ENCODE measurements at regions not wholly inside any gene's neighbourhood (a gene's known extent, or its start where the extent isn't known, plus 50 kb on each side); places are given as distances from the start of the nearest gene placed in this dataset.
"Not testable (repeated sequence)": the region's sequence is repeated elsewhere in the genome, so short reads cannot be mapped to it uniquely, and the experiment has no call there.

DNA sequence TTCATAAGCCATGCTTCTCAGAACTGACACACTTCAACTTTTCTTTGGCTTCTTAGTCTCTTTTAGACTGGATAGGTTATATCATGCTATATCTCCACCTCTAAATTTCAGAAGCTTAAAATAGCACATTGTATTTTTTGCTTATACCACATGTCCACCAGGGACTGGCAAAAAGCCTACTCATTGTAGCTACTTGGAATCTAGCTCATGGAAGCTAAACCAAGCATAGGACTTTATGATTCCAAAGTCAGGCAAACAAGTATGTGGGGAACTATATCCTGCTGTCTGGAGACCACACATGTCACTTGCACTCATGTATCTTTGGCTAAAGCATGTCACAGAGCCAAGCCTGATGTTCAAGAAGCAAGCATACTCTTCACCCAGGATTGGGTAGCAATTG, 245.0 kb upstream of the RASGRP1 start:
- DNase-seq (ENCODE audit: low read depth), result peak; percentile 45

GRCh38 chr15:38810686-38811085, 246.1 kb upstream of the RASGRP1 start:
- DNase-seq (ENCODE audit: low read depth), result no peak

DNA sequence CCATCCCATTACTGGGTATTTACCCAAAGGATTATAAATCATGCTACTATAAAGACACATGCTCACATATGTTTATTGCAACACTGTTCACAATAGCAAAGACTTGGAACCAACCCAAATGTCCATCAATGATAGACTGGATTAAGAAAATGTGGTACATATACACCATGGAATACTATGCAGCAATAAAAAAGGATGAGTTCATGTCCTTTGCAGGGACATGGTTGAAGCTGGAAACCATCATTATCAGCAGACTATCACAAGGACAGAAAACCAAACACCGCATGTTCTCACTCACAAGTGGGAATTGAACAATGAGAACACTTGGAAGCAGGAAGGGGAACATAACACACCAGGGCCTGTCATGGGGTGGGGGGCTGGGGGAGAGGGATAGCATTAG, 249.6 kb upstream of the RASGRP1 start:
- DNase-seq (ENCODE audit: low read depth), result not testable (repeated sequence)

DNA sequence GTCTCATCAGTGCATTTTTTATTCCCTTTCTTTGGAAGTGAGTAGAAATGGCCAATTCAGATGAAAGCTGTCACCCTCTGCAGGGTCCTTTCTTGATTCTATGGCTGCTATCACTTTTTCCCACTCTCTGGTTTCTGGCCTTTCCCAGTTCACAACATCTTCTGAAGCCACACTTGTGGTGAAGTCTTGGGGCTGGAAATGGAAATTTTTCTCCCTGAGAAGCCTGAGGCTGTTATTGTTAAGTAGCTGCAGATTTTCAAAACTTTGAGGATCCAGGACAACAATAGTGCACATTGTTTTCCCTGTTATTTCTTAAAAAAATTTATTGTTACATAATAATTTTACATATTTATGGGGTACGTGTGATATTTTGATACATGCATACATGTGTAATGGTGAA, 250.3 kb upstream of the RASGRP1 start:
- DNase-seq (ENCODE audit: low read depth), result peak; percentile 78

DNA sequence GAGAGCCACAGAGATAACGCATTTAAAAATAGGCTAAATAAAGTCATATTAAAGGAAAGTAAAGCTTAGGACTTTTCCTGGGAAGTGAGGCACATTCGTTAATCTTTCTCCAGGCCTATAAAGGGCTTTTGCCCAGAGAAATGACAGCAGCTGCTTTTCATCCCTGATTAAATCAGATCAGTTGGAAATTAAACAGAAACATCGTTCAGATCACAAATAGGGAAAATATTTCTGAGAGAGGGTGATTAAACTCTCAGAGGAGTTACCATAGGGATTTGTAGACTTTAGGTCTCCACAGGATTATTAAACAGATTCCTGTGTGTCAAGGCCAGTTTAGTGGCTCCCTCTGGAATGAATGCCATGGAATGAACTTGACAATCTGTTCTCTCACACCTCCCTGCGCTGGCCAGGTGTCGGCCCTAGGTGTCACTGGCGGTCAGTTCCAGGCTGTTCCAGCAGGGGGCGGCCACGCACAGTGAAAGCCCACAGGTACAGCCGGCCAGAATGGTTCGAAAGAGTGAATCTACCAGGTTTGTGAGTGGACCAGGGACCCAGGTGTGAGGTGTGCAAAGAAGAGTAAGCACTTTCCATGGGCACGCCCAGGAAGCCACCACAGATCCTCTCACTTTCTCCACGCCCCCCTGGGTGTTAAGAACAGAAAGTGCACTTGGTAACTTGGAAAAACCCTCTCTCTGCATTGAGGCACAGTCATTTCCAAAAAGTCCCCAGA, 253.0 kb upstream of the RASGRP1 start:
- DNase-seq (ENCODE audit: low read depth), result peak; percentile 69

DNA sequence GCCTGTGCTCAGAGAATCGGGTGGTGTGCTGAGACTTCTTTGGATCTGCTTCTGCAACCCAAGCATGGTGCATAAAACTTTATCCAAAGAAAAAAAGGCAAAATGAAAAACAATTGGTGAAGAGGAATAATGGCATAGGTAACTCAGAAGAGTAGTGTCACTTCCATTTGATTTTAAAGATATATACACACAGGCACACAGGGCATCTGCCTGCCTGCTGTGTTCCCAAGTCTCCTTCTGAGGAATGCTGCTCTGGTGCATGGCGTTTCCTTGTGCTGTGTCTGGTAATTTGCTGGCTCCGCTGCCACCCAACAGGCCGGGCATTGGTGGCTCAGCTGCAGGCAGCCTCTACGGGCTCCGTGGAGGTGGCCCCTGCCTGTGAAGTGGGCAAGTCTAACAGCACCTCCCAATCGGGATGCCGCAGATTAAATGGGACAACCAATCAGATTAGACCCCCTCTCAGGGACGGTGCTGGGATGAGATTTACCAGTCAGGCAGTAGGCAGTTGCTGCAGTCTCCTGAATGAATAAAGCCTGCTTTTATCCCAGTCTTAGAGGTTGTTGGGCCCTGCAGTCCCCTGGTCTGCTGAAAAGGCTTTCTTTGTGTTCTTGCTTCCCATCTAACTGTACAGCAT, 253.7 kb upstream of the RASGRP1 start:
- DNase-seq (ENCODE audit: low read depth), result peak; percentile 68

DNA sequence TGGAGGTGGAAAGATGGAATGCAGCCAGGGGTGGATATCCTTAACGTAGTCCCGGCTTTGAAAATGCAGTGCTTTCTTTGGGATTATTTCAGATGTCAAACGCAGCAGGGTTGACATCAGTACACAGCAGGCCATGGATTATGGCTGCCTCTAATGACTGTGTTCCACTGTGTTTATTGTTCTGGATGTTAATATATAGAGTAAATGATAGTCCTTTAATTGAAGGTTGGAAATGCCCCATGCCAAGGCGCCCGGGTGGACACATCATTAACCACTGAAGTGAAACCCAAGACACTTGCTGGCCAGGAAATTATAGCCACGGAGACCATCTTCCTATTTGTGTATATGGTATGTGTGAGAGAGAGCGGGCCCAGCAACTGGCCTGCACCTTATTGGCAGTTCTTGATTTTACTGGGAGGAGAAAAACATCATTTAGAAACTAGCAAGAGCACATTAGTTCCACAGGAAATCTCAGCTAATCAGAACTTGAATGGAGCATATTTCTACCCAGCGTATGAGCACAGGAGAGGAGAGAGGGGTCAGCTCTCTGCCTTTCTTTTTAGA, 254.9 kb upstream of the RASGRP1 start:
- no peak for DNase-seq (ENCODE audit: low read depth)

DNA sequence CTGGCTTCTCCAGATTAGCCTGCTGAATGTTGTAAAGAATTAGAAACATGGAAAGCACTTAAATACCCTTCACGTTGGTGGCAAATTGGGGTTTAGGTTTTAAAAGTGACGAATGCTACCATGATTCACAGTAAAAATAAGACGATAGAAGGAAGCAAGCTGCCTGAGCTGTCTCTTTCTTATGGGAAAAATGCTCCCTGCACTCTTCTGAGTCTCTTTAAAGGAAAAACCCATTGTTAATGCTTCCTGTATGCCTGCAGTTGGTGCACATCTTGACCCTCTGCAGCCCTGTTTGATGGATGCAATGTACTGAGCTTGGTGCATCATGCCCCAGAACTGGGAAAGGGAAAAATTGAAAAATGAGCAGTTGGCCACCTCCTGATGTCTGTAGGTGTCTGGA, 258.6 kb upstream of the RASGRP1 start:
- DNase-seq (ENCODE audit: low read depth), result no peak

DNA sequence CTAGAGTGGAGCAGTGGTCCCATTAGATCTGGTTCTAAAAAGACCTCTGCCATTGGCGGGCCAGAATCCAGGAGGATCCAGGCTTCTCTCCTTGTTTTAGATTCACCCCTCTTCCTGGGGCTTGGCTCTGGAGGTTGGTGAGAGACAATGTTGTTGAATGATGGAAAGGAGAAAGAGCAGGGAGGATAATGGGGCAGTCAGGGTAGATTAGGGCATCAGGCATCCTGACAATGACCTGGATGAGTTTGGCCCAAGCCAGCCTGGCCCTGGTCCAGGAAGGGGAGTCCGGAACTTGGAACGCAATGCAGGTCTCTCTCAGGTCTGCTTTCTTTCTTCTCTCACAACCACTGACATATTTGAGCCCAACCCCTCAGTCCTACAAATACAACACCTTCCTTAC, 260.1 kb upstream of the RASGRP1 start:
- no peak for DNase-seq (ENCODE audit: low read depth)

GRCh38 chr15:38826880-38827279, 262.3 kb upstream of the RASGRP1 start:
- DNase-seq (ENCODE audit: low read depth), result no peak

GRCh38 chr15:38828031-38828532, 263.5 kb upstream of the RASGRP1 start:
- DNase-seq (ENCODE audit: low read depth), result peak; percentile 63

DNA sequence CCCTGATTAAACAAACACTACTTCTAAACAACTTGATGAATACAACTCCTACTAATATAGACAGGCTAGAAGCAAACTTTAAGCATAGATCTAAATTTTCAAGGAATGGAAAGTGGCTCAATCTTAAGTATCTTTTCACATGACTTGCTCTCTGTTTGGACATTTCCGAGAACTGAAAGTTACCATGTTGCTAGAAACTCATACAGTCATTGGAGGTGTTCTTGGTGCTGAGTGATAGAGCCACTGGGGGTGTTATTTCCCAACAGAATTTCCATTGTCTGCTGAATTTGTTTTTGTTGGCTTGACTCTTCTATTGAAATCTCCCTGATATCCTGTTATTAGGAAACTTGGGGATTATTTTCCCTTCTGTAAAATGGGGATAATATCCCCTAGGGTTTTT, 264.5 kb upstream of the RASGRP1 start:
- DNase-seq (ENCODE audit: low read depth), result no peak

DNA sequence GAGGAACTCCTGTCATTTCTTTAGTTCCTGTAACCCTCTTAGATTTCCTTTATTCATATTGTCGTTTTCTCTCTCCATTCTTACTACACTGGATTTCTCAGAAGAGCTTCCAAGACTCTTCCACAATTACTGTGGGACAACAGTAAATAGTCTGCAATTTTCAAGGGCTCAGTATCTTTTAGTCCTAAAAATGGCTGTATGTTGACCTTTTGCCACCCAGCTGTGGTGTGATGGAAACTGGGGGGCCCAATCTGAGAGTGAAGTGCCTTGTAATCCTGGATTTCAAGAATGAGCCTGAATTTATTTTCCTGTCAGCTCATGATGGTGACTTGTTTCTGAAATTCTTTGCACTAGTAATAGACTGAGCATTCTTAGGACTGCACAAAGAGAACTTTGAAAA, 277.6 kb upstream of the RASGRP1 start:
- DNase-seq (ENCODE audit: low read depth), result no peak

GRCh38 chr15:38843051-38843501, 278.5 kb upstream of the RASGRP1 start:
- peak; percentile 32 for DNase-seq (ENCODE audit: low read depth)

GRCh38 chr15:38843736-38844590, 279.3 kb upstream of the RASGRP1 start:
- peak; percentile 60 for DNase-seq (ENCODE audit: low read depth)

DNA sequence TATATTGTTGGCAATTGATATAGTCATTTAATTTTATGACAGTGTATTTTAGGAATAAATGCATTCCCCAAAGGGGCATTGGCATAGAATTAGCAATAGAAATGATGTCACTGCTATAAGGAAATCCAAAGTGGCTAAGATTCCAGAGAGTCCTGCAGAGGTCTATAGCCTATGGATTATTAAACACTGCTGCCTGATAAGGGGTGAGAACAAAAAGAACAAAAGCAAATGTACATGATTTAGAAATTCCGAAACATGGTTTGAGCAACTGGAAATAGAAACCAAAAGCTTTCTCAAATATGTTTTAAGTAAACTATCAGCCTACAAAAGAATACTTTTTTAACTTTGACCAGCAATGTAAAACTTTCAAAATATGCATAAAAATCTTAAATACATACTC, 280.1 kb upstream of the RASGRP1 start:
- no peak for DNase-seq (ENCODE audit: low read depth)

GRCh38 chr15:38846346-38846745, 281.7 kb upstream of the RASGRP1 start:
- DNase-seq (ENCODE audit: low read depth), result peak; percentile 37

DNA sequence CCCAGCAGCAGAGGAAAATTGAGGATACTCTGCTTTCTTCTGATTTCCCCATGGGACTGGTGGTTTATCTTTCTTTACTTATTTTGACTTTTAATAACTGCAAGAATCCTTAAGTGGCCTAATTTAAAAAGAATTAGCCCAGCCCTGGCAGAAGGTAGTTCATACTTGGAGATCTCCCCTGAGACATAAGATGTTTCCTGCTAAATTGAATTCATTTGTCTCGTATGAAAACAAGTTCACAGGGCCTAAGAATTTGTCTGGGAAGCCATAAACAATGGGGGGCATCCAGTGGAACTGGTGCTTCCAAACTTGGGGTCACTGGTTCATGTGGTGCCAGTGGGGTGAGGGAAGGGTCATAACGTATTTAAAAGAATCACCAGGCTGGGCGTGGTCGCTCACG, 283.1 kb upstream of the RASGRP1 start:
- DNase-seq (ENCODE audit: low read depth), result no peak

- no peak for DNase-seq (ENCODE audit: low read depth)
These were observed 284.4 kb upstream of the RASGRP1 start for GRCh38 chr15:38849046-38849445.

- not testable (repeated sequence) for DNase-seq (ENCODE audit: low read depth)
These were observed 287.6 kb upstream of the RASGRP1 start for GRCh38 chr15:38852188-38852587.

- DNase-seq (ENCODE audit: low read depth), result peak; percentile 78
These were observed 289.0 kb upstream of the RASGRP1 start for GRCh38 chr15:38853608-38854007.

GRCh38 chr15:38854506-38854905, 289.9 kb upstream of the RASGRP1 start:
- peak; percentile 96 for DNase-seq (ENCODE audit: low read depth)
